ENCODE measurements at regions not wholly inside any gene's neighbourhood (a gene's known extent, or its start where the extent isn't known, plus 50 kb on each side); places are given as distances from the start of the nearest gene placed in this dataset.

- Histone ChIP-seq H3K27me3 (no peaks in the 10 kb centered on the region), H3K4me3 (no peak overlapping the region), H3K4me1 (no peaks in the 10 kb centered on the region), H3K27ac (no peak overlapping the region), H3K9ac (ENCODE audit: low read depth in 2 of 2, low read length in 2 of 2) (no peak overlapping the region), H3K36me3 (no peaks in the 10 kb centered on the region), H3K9me3 (no peaks in the 10 kb centered on the region)
- no peak for TF ChIP-seq CTCF (IDR thresholded peaks at IDR 0.05)
- intact Hi-C loops (cut with DNase I), result no loop called here
- DNase-seq, result no peak
Measured at GRCh38 chr13:47747901-47748300, 253.2 kb downstream of the SUCLA2 start.

DNA sequence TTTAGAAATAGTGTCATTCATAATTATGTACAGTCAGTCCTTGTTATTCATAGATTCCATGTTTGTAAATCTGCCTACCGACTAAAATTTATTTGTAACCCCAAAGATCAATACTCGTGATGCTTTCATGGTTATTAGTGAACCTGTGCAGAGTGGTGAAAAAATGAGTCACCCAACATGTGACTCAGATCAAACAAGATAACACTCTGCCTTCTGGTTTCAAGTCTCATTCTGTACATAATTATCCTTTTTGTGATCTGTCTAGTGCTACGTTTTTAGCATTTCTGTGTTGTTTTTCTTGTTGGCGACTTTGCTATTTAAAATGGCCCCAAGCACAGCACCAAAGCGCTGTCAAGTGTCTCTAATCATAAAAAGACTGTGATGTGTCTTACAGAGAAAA, 274.7 kb downstream of the SUCLA2 start:
- no peaks in the 10 kb centered on the region for H3K4me1 ChIP-seq
- no peak for DNase-seq
- H3K27me3 ChIP-seq, result no peaks in the 10 kb centered on the region
- no peak overlapping the region for H3K27ac ChIP-seq
- H3K36me3 ChIP-seq, result no peaks in the 10 kb centered on the region
- H3K4me3 ChIP-seq, result no peak overlapping the region
- intact Hi-C loops (cut with DNase I), result no loop called here
- no peak for TF ChIP-seq CTCF (IDR thresholded peaks at IDR 0.05)
- H3K9me3 ChIP-seq, result no peaks in the 10 kb centered on the region
- no peak overlapping the region for H3K9ac ChIP-seq (ENCODE audit: low read depth in 2 of 2, low read length in 2 of 2)

GRCh38 chr13:47723898-47724297, 277.2 kb downstream of the SUCLA2 start:
- no peak for TF ChIP-seq CTCF (IDR thresholded peaks at IDR 0.05)
- intact Hi-C loops (cut with DNase I), result no loop called here

GRCh38 chr13:47719164-47719563, 281.9 kb downstream of the SUCLA2 start:
- Histone ChIP-seq H3K27me3 (no peaks in the 10 kb centered on the region), H3K9ac (ENCODE audit: low read depth in 2 of 2, low read length in 2 of 2) (no peak overlapping the region), H3K4me1 (no peaks in the 10 kb centered on the region), H3K27ac (no peak overlapping the region), H3K36me3 (no peaks in the 10 kb centered on the region), H3K9me3 (no peaks in the 10 kb centered on the region), H3K4me3 (no peak overlapping the region)
- intact Hi-C loops (cut with DNase I), result no loop called here
- TF ChIP-seq CTCF (IDR thresholded peaks at IDR 0.05), result no peak
- DNase-seq, result no peak

More at GRCh38 chr13:47723898-47724297, 277.2 kb downstream of the SUCLA2 start:
- Histone ChIP-seq H3K27ac (no peak overlapping the region), H3K9me3 (no peaks in the 10 kb centered on the region), H3K27me3 (no peaks in the 10 kb centered on the region), H3K36me3 (no peaks in the 10 kb centered on the region), H3K4me1 (no peaks in the 10 kb centered on the region), H3K9ac (ENCODE audit: low read depth in 2 of 2, low read length in 2 of 2) (no peak overlapping the region), H3K4me3 (no peak overlapping the region)
- DNase-seq, result no peak

DNA sequence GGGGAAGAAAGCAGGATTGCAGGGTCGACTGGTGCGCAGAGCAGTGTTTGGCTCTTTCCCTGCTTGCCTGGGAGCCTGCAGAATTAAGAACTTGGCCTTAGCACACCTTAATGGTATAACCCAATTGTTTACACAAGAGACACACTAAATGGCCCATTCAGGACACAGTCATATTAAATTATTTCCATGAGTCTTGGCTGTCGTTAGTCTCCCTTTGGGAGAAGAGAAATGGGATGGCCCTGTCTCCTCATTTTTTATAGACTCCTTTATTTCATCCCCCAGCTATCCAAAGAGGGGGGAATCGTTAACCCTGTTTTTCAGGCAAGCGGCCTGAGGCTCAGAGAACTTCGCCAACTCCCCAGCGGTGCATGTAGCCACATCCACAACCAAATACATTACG, 282.5 kb downstream of the SUCLA2 start:
- Histone ChIP-seq H3K4me1 (no peaks in the 10 kb centered on the region), H3K9me3 (no peaks in the 10 kb centered on the region), H3K27me3 (no peaks in the 10 kb centered on the region), H3K9ac (ENCODE audit: low read depth in 2 of 2, low read length in 2 of 2) (no peak overlapping the region), H3K36me3 (no peaks in the 10 kb centered on the region), H3K4me3 (no peak overlapping the region), H3K27ac (no peak overlapping the region)
- intact Hi-C loops (cut with DNase I), result no loop called here
- TF ChIP-seq CTCF (IDR thresholded peaks at IDR 0.05), result no peak
- no peak for DNase-seq

DNA sequence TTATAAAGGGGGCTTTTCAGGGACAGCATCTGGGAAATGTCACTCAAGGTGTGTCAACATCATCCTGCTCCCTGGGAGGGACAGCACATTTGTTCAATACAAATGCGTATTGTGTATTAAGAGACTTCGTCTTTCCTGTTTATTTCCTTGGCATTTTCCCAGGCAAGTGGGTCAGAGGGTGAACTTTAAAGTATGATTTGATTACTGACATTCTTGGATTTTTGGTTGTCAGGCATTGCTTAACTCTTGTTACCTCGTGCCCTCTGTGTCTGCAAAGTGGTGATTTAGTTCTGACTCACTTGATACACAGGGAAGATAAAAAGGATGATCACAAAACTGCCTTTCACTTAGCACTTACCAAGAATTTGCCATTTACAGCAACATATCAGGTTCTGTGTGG, 292.7 kb downstream of the SUCLA2 start:
- Histone ChIP-seq H3K9me3 (no peaks in the 10 kb centered on the region), H3K4me3 (no peak overlapping the region), H3K4me1 (no peaks in the 10 kb centered on the region), H3K36me3 (no peaks in the 10 kb centered on the region), H3K9ac (ENCODE audit: low read depth in 2 of 2, low read length in 2 of 2) (no peak overlapping the region), H3K27me3 (no peaks in the 10 kb centered on the region), H3K27ac (no peak overlapping the region)
- no peak for TF ChIP-seq CTCF (IDR thresholded peaks at IDR 0.05)
- DNase-seq, result no peak
- intact Hi-C loops (cut with DNase I), result no loop called here

Measured in colonic mucosa (tissue), 4 donors.